ENCODE measurements at regions not wholly inside any gene's neighbourhood (a gene's known extent, or its start where the extent isn't known, plus 50 kb on each side); places are given as distances from the start of the nearest gene placed in this dataset.

GRCh38 chr2:205905576-205905975 is 180.4 kb downstream of the INO80D start:
- Mint-ChIP-seq H3K4me3 (no peak overlapping the region), H3K27me3 (ENCODE audit: low read depth) (no peaks in the 10 kb centered on the region; the same call in 1 of the 2 replicates), H3K27ac (no peak overlapping the region), H3K4me1 (no peaks in the 10 kb centered on the region), H3K9me3 (peaks cover 11% of the 10 kb centered on the region), H3K36me3 (no peaks in the 10 kb centered on the region)
- CTCF ChIA-PET: interaction anchor here (0.6 to 5.0 kb wide), 4 partner anchors 10 to 30 kb away, joined by 3 to 39 read pairs (median 3); no protein-coding TSS in a partner anchor
- DNase-seq (ENCODE audit: low spot score): no peak
- TF ChIP-seq ZNF396 (CRISPR knock-in tag; IDR thresholded peaks at IDR 0.05; ENCODE audit: borderline replicate concordance) (no peak), GTF2I (CRISPR knock-in tag; conservative IDR thresholded peaks at IDR 0.05) (no peak), SMAD4 (CRISPR knock-in tag; IDR thresholded peaks at IDR 0.05) (no peak), JAZF1 (CRISPR knock-in tag; IDR thresholded peaks at IDR 0.05) (no peak), STAT6 (CRISPR knock-in tag; conservative IDR thresholded peaks at IDR 0.05; ENCODE audit: low read depth) (no peak)
- TF ChIP-seq, protein P1, sequence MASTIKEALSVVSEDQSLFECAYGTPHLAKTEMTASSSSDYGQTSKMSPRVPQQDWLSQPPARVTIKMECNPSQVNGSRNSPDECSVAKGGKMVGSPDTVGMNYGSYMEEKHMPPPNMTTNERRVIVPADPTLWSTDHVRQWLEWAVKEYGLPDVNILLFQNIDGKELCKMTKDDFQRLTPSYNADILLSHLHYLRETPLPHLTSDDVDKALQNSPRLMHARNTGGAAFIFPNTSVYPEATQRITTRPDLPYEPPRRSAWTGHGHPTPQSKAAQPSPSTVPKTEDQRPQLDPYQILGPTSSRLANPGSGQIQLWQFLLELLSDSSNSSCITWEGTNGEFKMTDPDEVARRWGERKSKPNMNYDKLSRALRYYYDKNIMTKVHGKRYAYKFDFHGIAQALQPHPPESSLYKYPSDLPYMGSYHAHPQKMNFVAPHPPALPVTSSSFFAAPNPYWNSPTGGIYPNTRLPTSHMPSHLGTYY (CRISPR knock-in tag; IDR thresholded peaks at IDR 0.05): no peak
- no peak for ATAC-seq
- POLR2A ChIA-PET: no interaction called here

GRCh38 chr2:205904873-205905272 is 181.1 kb downstream of the INO80D start:
- Mint-ChIP-seq H3K9me3 (peaks cover 11% of the 10 kb centered on the region), H3K4me1 (no peaks in the 10 kb centered on the region), H3K27ac (no peak overlapping the region), H3K36me3 (no peaks in the 10 kb centered on the region), H3K4me3 (no peak overlapping the region), H3K27me3 (ENCODE audit: low read depth) (no peaks in the 10 kb centered on the region)
- ATAC-seq (no peak), DNase-seq (ENCODE audit: low spot score) (no peak)
- no peak for TF ChIP-seq TEAD1 (CRISPR knock-in tag; IDR thresholded peaks at IDR 0.05)
- TF ChIP-seq ZNF263 (CRISPR knock-in tag; IDR thresholded peaks at IDR 0.05; ENCODE audit: low read depth): no peak
- TF ChIP-seq STAT6 (CRISPR knock-in tag; conservative IDR thresholded peaks at IDR 0.05; ENCODE audit: low read depth): no peak
- ChIA-PET CTCF (interaction anchor here (0.8 to 5.0 kb wide), 6 partner anchors 11 to 43 kb away, joined by 3 to 39 read pairs (median 4); no protein-coding TSS in a partner anchor), POLR2A (no interaction called here)

- no peaks in the 10 kb centered on the region for H3K36me3 Mint-ChIP-seq
- no peaks in the 10 kb centered on the region for H3K4me1 Mint-ChIP-seq
- H3K27ac Mint-ChIP-seq: no peak overlapping the region
- H3K27me3 Mint-ChIP-seq (ENCODE audit: low read depth): no peaks in the 10 kb centered on the region
- POLR2A ChIA-PET: no interaction called here
- CTCF ChIA-PET: interaction anchor here (0.7 to 5.0 kb wide), 4 partner anchors 11 to 44 kb away, joined by 4 to 39 read pairs (median 5); no protein-coding TSS in a partner anchor
- no peak for TF ChIP-seq ZNF416 (CRISPR knock-in tag; IDR thresholded peaks at IDR 0.05)
- TF ChIP-seq, protein P2, sequence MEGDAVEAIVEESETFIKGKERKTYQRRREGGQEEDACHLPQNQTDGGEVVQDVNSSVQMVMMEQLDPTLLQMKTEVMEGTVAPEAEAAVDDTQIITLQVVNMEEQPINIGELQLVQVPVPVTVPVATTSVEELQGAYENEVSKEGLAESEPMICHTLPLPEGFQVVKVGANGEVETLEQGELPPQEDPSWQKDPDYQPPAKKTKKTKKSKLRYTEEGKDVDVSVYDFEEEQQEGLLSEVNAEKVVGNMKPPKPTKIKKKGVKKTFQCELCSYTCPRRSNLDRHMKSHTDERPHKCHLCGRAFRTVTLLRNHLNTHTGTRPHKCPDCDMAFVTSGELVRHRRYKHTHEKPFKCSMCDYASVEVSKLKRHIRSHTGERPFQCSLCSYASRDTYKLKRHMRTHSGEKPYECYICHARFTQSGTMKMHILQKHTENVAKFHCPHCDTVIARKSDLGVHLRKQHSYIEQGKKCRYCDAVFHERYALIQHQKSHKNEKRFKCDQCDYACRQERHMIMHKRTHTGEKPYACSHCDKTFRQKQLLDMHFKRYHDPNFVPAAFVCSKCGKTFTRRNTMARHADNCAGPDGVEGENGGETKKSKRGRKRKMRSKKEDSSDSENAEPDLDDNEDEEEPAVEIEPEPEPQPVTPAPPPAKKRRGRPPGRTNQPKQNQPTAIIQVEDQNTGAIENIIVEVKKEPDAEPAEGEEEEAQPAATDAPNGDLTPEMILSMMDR (IDR thresholded peaks at IDR 0.05): peak; percentile 36; the same call in 1 of the 2 replicates
- TF ChIP-seq FOXK1 (CRISPR knock-in tag; IDR thresholded peaks at IDR 0.05): 0 out of 2 replicates have a peak, but pooled peaks have one; percentile 23
- peaks cover 19% of the 10 kb centered on the region for H3K9me3 Mint-ChIP-seq
- DNase-seq (ENCODE audit: low spot score) (peak; percentile 57), ATAC-seq (peak; percentile 93)
- H3K4me3 Mint-ChIP-seq: no peak overlapping the region
Measured at GRCh38 chr2:205903549-205904129, 182.3 kb downstream of the INO80D start.

All from WTC11 (cell line).